WTC11 (cell line): ENCODE measurements at regions not wholly inside any gene's neighbourhood (a gene's known extent, or its start where the extent isn't known, plus 50 kb on each side); places are given as distances from the start of the nearest gene placed in this dataset.

Experiments
- ATAC-seq: fragments of 200-7000 bp; cut with Tn5 transposase; 2 replicates; pipeline ENCODE4 v1.10.0; 2021; ENCODE audit warnings: mild to moderate bottlenecking, moderate library complexity
- CTCF ChIA-PET: fragments of 300-600 bp; sonication (Branson Sonifier 250); formaldehyde crosslinking; loops from one replicate; lab custom pipeline; 2021; ENCODE audit warnings: antibody characterized with exemption; lab: Charles Lee
- POLR2A ChIA-PET: fragments of 350-600 bp; sonication (Branson Sonifier 250); formaldehyde crosslinking; loops from one replicate; lab custom pipeline; 2021; ENCODE audit warnings: antibody characterized with exemption; lab: Charles Lee
- DNase-seq: peaks from one replicate; pipeline ENCODE4 v3.0.0; 2021; ENCODE audit warnings: low spot score
- H3K27ac Mint-ChIP-seq: 2 replicates; pipeline ENCODE4 v1.8.0; 2021; ENCODE audit warnings: mixed read lengths
- H3K27me3 Mint-ChIP-seq: 2 replicates; pipeline ENCODE4 v1.8.0; 2021; ENCODE audit warnings: low read depth, mild to moderate bottlenecking, moderate library complexity, mixed read lengths
- H3K36me3 Mint-ChIP-seq: 2 replicates; pipeline ENCODE4 v1.8.0; 2021; ENCODE audit warnings: mixed read lengths
- H3K4me1 Mint-ChIP-seq: 2 replicates; pipeline ENCODE4 v1.8.0; 2022; ENCODE audit warnings: mixed read lengths
- H3K4me3 Mint-ChIP-seq: 2 replicates; pipeline ENCODE4 v1.8.0; 2021; ENCODE audit warnings: mild to moderate bottlenecking, moderate library complexity, mixed read lengths
- H3K9me3 Mint-ChIP-seq: 2 replicates; pipeline ENCODE4 v1.8.0; 2021; ENCODE audit warnings: mixed read lengths
- E2F4 ChIP-seq: sonication (generic); formaldehyde crosslinking; IDR thresholded peaks from 2 replicates; pipeline ENCODE4 v1.8.1; 2022; ENCODE audit warnings: low read depth, mild to moderate bottlenecking, moderate library complexity, missing genetic modification reagents, borderline replicate concordance
- E2F5 ChIP-seq: sonication (generic); formaldehyde crosslinking; IDR thresholded peaks from 2 replicates; pipeline ENCODE4 v1.8.1; 2022; ENCODE audit warnings: mild to moderate bottlenecking, moderate library complexity, missing genetic modification reagents
- FOXK1 ChIP-seq: sonication (generic); formaldehyde crosslinking; IDR thresholded peaks from 2 replicates; pipeline ENCODE4 v1.8.0; 2022; ENCODE audit warnings: mild to moderate bottlenecking, moderate library complexity, missing genetic modification reagents
- HMGXB4 ChIP-seq: sonication (generic); formaldehyde crosslinking; IDR thresholded peaks from 2 replicates; pipeline ENCODE4 v1.8.1; 2023; ENCODE audit warnings: mild to moderate bottlenecking, moderate library complexity, missing genetic modification reagents
- IRF2 ChIP-seq: sonication (generic); formaldehyde crosslinking; IDR thresholded peaks from 2 replicates; pipeline ENCODE4 v1.8.0; 2022; ENCODE audit warnings: low read depth, missing genetic modification reagents, borderline replicate concordance
- KAT7 ChIP-seq: sonication (generic); formaldehyde crosslinking; IDR thresholded peaks from 2 replicates; pipeline ENCODE4 v1.8.1; 2023; ENCODE audit warnings: missing genetic modification reagents, mild to moderate bottlenecking, borderline replicate concordance
- MYBL2 ChIP-seq: sonication (generic); formaldehyde crosslinking; IDR thresholded peaks from 2 replicates; pipeline ENCODE4 v1.8.1; 2023; ENCODE audit warnings: mild to moderate bottlenecking, moderate library complexity, missing genetic modification reagents
- PRDM15 ChIP-seq: sonication (generic); formaldehyde crosslinking; IDR thresholded peaks from 2 replicates; pipeline ENCODE4 v1.8.0; 2022; ENCODE audit warnings: missing genetic modification reagents
- RORB ChIP-seq: fragments of 250-450 bp; sonication (Bioruptor Pico); IDR thresholded peaks from 2 replicates; pipeline ENCODE4 v1.9.0; 2021; ENCODE audit warnings: mild to moderate bottlenecking
- SOX15 ChIP-seq: fragments of 250-450 bp; sonication (Bioruptor Pico); IDR thresholded peaks from 2 replicates; pipeline ENCODE4 v1.9.0; 2021; ENCODE audit warnings: mild to moderate bottlenecking
- SP1 ChIP-seq: sonication (generic); formaldehyde crosslinking; conservative IDR thresholded peaks from 2 replicates; pipeline ENCODE4 v1.8.1; 2022; ENCODE audit warnings: missing genetic modification reagents
- TEAD4 ChIP-seq: sonication (generic); formaldehyde crosslinking; IDR thresholded peaks from 2 replicates; pipeline ENCODE4 v1.8.0; 2022; ENCODE audit warnings: mild to moderate bottlenecking, missing genetic modification reagents
- ZNF232 ChIP-seq: sonication (generic); formaldehyde crosslinking; IDR thresholded peaks from 2 replicates; pipeline ENCODE4 v1.8.0; 2022; ENCODE audit warnings: mild to moderate bottlenecking, missing genetic modification reagents
- ZNF263 ChIP-seq: sonication (generic); formaldehyde crosslinking; IDR thresholded peaks from 2 replicates; pipeline ENCODE4 v1.8.1; 2022; ENCODE audit warnings: low read depth, mild to moderate bottlenecking, moderate library complexity, missing genetic modification reagents
- ZNF423 ChIP-seq: fragments of 250-450 bp; sonication (Bioruptor Pico); IDR thresholded peaks from 2 replicates; pipeline ENCODE4 v2.1.2; 2022; ENCODE audit warnings: mild to moderate bottlenecking, moderate library complexity
- ZNF532 ChIP-seq: fragments of 250-450 bp; sonication (Bioruptor Pico); IDR thresholded peaks from 2 replicates; pipeline ENCODE4 v1.9.0; 2021; ENCODE audit warnings: mild to moderate bottlenecking, borderline replicate concordance

GRCh38 chr10:10394933-10395658 is 622.6 kb upstream of the CELF2 start:
- DNase-seq, result no peak
- no peak for ATAC-seq
- peaks cover 41% of the 10 kb centered on the region for H3K9me3 Mint-ChIP-seq
- H3K4me3 Mint-ChIP-seq, result no peak overlapping the region
- no peaks in the 10 kb centered on the region; the same call in 1 of the 2 replicates for H3K27me3 Mint-ChIP-seq
- CTCF ChIA-PET, result no interaction called here
- no peaks in the 10 kb centered on the region for H3K36me3 Mint-ChIP-seq
- H3K4me1 Mint-ChIP-seq, result no peaks in the 10 kb centered on the region
- H3K27ac Mint-ChIP-seq, result no peak overlapping the region
- POLR2A ChIA-PET, result no interaction called here
- TF ChIP-seq E2F4 (CRISPR knock-in tag) (no peak), SP1 (CRISPR knock-in tag) (no peak), KAT7 (CRISPR knock-in tag) (no peak), SOX15 (CRISPR knock-in tag) (no peak), MYBL2 (CRISPR knock-in tag) (no peak), ZNF423 (CRISPR knock-in tag) (no peak), RORB (CRISPR knock-in tag) (no peak), ZNF263 (no peak), HMGXB4 (CRISPR knock-in tag) (no peak), IRF2 (no peak), PRDM15 (no peak), TEAD4 (CRISPR knock-in tag) (no peak), E2F5 (CRISPR knock-in tag) (no peak), ZNF232 (CRISPR knock-in tag) (no peak), FOXK1 (CRISPR knock-in tag) (no peak), ZNF532 (CRISPR knock-in tag) (no peak)
